MM.1S (cell line): ENCODE measurements at regions not wholly inside any gene's neighbourhood (a gene's known extent, or its start where the extent isn't known, plus 50 kb on each side); places are given as distances from the start of the nearest gene placed in this dataset.

Source experiments
- EZH2 ChIP-seq: fragments of 300-600 bp; sonication (generic); optimal IDR thresholded peaks from 2 replicates; pipeline ENCODE3; 2017; ENCODE audit warnings: low read depth, mild to moderate bottlenecking, antibody characterized with exemption, low read length, mixed read lengths
- TF ChIP-seq, protein P1 (sequence below): fragments of 300-600 bp; sonication (generic); IDR thresholded peaks from 2 replicates; pipeline ENCODE4 v1.5.1; 2016; ENCODE audit warnings: antibody characterized with exemption, low read length, mixed read lengths

DNA sequence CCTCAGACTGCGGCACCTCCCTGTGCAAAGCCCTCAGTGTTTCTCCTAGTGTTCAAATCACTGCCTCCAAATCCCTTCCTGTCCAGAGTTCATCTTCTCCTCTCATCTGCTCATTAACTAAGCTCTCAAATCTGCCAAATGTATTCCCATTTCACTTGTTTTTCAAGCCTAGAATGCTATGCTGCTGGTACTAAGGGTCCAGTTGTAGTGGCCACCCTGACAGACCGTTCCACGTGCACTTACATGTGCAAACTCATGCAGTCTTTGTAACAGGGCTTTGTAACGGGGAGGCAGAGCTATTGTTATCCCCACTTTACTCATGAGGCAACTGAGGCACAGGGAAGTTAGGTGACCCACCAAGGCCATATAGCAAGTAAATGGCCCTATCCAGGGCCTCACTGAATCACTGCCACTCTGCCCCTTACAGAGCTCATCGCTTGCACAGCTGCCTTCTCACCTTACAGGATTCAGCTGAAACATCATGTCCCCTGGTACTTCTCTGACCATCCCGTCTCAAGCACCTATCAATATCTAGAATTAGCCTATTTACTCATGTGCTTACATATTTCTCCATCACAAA is 153.0 kb upstream of the PDE1C start:
- TF ChIP-seq, protein P1, sequence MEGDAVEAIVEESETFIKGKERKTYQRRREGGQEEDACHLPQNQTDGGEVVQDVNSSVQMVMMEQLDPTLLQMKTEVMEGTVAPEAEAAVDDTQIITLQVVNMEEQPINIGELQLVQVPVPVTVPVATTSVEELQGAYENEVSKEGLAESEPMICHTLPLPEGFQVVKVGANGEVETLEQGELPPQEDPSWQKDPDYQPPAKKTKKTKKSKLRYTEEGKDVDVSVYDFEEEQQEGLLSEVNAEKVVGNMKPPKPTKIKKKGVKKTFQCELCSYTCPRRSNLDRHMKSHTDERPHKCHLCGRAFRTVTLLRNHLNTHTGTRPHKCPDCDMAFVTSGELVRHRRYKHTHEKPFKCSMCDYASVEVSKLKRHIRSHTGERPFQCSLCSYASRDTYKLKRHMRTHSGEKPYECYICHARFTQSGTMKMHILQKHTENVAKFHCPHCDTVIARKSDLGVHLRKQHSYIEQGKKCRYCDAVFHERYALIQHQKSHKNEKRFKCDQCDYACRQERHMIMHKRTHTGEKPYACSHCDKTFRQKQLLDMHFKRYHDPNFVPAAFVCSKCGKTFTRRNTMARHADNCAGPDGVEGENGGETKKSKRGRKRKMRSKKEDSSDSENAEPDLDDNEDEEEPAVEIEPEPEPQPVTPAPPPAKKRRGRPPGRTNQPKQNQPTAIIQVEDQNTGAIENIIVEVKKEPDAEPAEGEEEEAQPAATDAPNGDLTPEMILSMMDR, result no peak
- TF ChIP-seq EZH2, result no peak
